ENCODE measurements at regions not wholly inside any gene's neighbourhood (a gene's known extent, or its start where the extent isn't known, plus 50 kb on each side); places are given as distances from the start of the nearest gene placed in this dataset.
"Not testable (repeated sequence)": the region's sequence is repeated elsewhere in the genome, so short reads cannot be mapped to it uniquely, and the experiment has no call there.

GRCh38 chr1:143867590-143868220 is 104.1 kb downstream of the FAM72C start:
- TF ChIP-seq CTCF (conservative IDR thresholded peaks at IDR 0.05); ZFX (IDR thresholded peaks at IDR 0.05): not testable (repeated sequence)
